Mesothelial cell of epicardium (in vitro differentiated cells): ENCODE measurements at regions not wholly inside any gene's neighbourhood (a gene's known extent, or its start where the extent isn't known, plus 50 kb on each side); places are given as distances from the start of the nearest gene placed in this dataset.

Experiments
- DNase-seq, 2 experiments: peaks; one replicate each; pipeline ENCODE4 v3.0.0; 2021; ENCODE audit warnings: low spot score in 2 of 2; ENCODE audit not compliant: unreplicated experiment in 2 of 2
- H3K27ac Mint-ChIP-seq: 2 replicates; pipeline ENCODE4 v1.8.0; 2021; ENCODE audit warnings: mixed read lengths
- H3K27me3 Mint-ChIP-seq: 2 replicates; pipeline ENCODE4 v1.8.0; 2021; ENCODE audit warnings: low read depth, mixed read lengths
- H3K36me3 Mint-ChIP-seq: 2 replicates; pipeline ENCODE4 v1.8.0; 2021; ENCODE audit warnings: mixed read lengths
- H3K4me1 Mint-ChIP-seq: 2 replicates; pipeline ENCODE4 v1.8.0; 2021; ENCODE audit warnings: mixed read lengths
- H3K4me3 Mint-ChIP-seq: 2 replicates; pipeline ENCODE4 v1.8.0; 2021; ENCODE audit warnings: mild to moderate bottlenecking, moderate library complexity, mixed read lengths
- H3K9me3 Mint-ChIP-seq: 2 replicates; pipeline ENCODE4 v1.8.0; 2021; ENCODE audit warnings: mixed read lengths
- CTCF ChIP-seq: fragments of 200-600 bp; sonication (generic); IDR thresholded peaks from one replicate; pipeline ENCODE4 v1.5.0; 2021; ENCODE audit warnings: antibody characterized with exemption; ENCODE audit not compliant: unreplicated experiment

- Mint-ChIP-seq H3K4me1 (no peaks in the 10 kb centered on the region), H3K27me3 (no peaks in the 10 kb centered on the region), H3K4me3 (no peak overlapping the region), H3K36me3 (no peaks in the 10 kb centered on the region), H3K27ac (no peak overlapping the region), H3K9me3 (no peaks in the 10 kb centered on the region)
- TF ChIP-seq CTCF = no peak
- no peak for DNase-seq
These were observed 368.6 kb downstream of the CTTN start for GRCh38 chr11:70766901-70767300.

GRCh38 chr11:70768346-70769095 is 370.2 kb downstream of the CTTN start:
- Mint-ChIP-seq H3K9me3 (peaks cover 6% of the 10 kb centered on the region), H3K27me3 (no peaks in the 10 kb centered on the region), H3K27ac (no peak overlapping the region), H3K36me3 (no peaks in the 10 kb centered on the region), H3K4me3 (no peak overlapping the region), H3K4me1 (no peaks in the 10 kb centered on the region)
- no peak for DNase-seq
- TF ChIP-seq CTCF = no peak

- TF ChIP-seq CTCF = no peak
- Mint-ChIP-seq H3K36me3 (no peaks in the 10 kb centered on the region), H3K27me3 (no peaks in the 10 kb centered on the region), H3K4me3 (no peak overlapping the region), H3K27ac (no peak overlapping the region), H3K4me1 (no peaks in the 10 kb centered on the region), H3K9me3 (peaks cover 12% of the 10 kb centered on the region)
- DNase-seq = no peak
These were observed 370.8 kb downstream of the CTTN start for GRCh38 chr11:70769106-70769505.

GRCh38 chr11:70769521-70769920 is 371.2 kb downstream of the CTTN start:
- Mint-ChIP-seq H3K4me1 (no peaks in the 10 kb centered on the region), H3K27me3 (no peaks in the 10 kb centered on the region), H3K36me3 (no peaks in the 10 kb centered on the region), H3K4me3 (no peak overlapping the region), H3K9me3 (peaks cover 13% of the 10 kb centered on the region), H3K27ac (no peak overlapping the region)
- TF ChIP-seq CTCF = no peak
- DNase-seq = no peak

GRCh38 chr11:70771099-70771885 is 373.0 kb downstream of the CTTN start:
- TF ChIP-seq CTCF = no peak
- Mint-ChIP-seq H3K27ac (no peak overlapping the region), H3K4me3 (no peak overlapping the region)

More at GRCh38 chr11:70771099-70771885, 373.0 kb downstream of the CTTN start:
- no peaks in the 10 kb centered on the region for H3K36me3 Mint-ChIP-seq
- no peaks in the 10 kb centered on the region for H3K4me1 Mint-ChIP-seq
- no peak for DNase-seq
- H3K27me3 Mint-ChIP-seq = no peaks in the 10 kb centered on the region
- H3K9me3 Mint-ChIP-seq = peaks cover 13% of the 10 kb centered on the region
